GM23338 (cell line): ENCODE measurements at regions not wholly inside any gene's neighbourhood (a gene's known extent, or its start where the extent isn't known, plus 50 kb on each side); places are given as distances from the start of the nearest gene placed in this dataset.
A peak's percentile ranks its signal among the peaks of the same experiment; 100 is the strongest.

Experiments
- ATAC-seq: fragments of 200-7000 bp; cut with Tn5 transposase; 3 replicates; pipeline ENCODE4 v1.9.1; 2020
- DNase-seq: peaks from one replicate; pipeline ENCODE4 v3.0.0-alpha.2; 2015; ENCODE audit warnings: low spot score
- H2AFZ ChIP-seq: fragments of 200-600 bp; sonication (generic); 2 replicates; pipeline ENCODE4 v1.8.0; 2016; ENCODE audit warnings: antibody characterized with exemption, mild to moderate bottlenecking, moderate library complexity
- H3F3A ChIP-seq: fragments of 200-600 bp; sonication (generic); replicated peaks from 2 replicates; pipeline ENCODE4 v1.8.0; 2017; ENCODE audit warnings: antibody characterized with exemption, mixed run types, low read depth
- H3K27ac ChIP-seq: fragments of 200-600 bp; sonication (generic); 2 replicates; pipeline ENCODE4 v1.6.1; 2016; ENCODE audit warnings: low read depth
- H3K27me3 ChIP-seq: fragments of 200-600 bp; sonication (generic); 2 replicates; pipeline ENCODE4 v1.8.0; 2016; ENCODE audit warnings: mild to moderate bottlenecking, mixed run types, moderate library complexity; ENCODE audit not compliant: insufficient read depth
- H3K36me3 ChIP-seq: fragments of 200-600 bp; sonication (generic); 2 replicates; pipeline ENCODE4 v1.8.0; 2016; ENCODE audit warnings: mild to moderate bottlenecking; ENCODE audit not compliant: insufficient read depth
- H3K4me1 ChIP-seq: fragments of 200-600 bp; sonication (generic); 2 replicates; pipeline ENCODE4 v1.8.0; 2016; ENCODE audit warnings: mild to moderate bottlenecking, moderate library complexity; ENCODE audit not compliant: insufficient read depth
- H3K4me2 ChIP-seq: fragments of 200-600 bp; sonication (generic); 2 replicates; pipeline ENCODE4 v1.7.1; 2017; ENCODE audit warnings: mixed run types
- H3K4me3 ChIP-seq: fragments of 200-600 bp; sonication (generic); 2 replicates; pipeline ENCODE4 v1.6.1; 2016; ENCODE audit warnings: mixed run types
- H3K79me2 ChIP-seq: fragments of 200-600 bp; sonication (generic); replicated peaks from 2 replicates; pipeline ENCODE4 v1.8.0; 2017; ENCODE audit warnings: mild to moderate bottlenecking; ENCODE audit not compliant: insufficient read depth
- H3K9me2 ChIP-seq: fragments of 200-600 bp; sonication (generic); 2 replicates; pipeline ENCODE4 v1.8.0; 2017; ENCODE audit not compliant: insufficient read depth
- H4K20me1 ChIP-seq: fragments of 200-600 bp; sonication (generic); replicated peaks from 2 replicates; pipeline ENCODE4 v1.8.0; 2017; ENCODE audit warnings: mild to moderate bottlenecking; ENCODE audit not compliant: insufficient read depth
- H3K27ac Mint-ChIP-seq: 2 replicates; pipeline ENCODE4 v1.8.0; 2020; ENCODE audit warnings: inconsistent platforms, mild to moderate bottlenecking, moderate library complexity, mixed read lengths
- H3K27me3 Mint-ChIP-seq: 3 replicates; pipeline ENCODE4 v1.8.0; 2022; ENCODE audit warnings: low read depth, mild to moderate bottlenecking, moderate library complexity, mixed read lengths, inconsistent platforms; ENCODE audit not compliant: insufficient read depth, poor library complexity
- H3K36me3 Mint-ChIP-seq: 3 replicates; pipeline ENCODE4 v1.8.0; 2021; ENCODE audit warnings: low read depth, mild to moderate bottlenecking, inconsistent platforms, moderate library complexity, mixed read lengths
- H3K4me1 Mint-ChIP-seq: 3 replicates; pipeline ENCODE4 v1.8.0; 2020; ENCODE audit warnings: mild to moderate bottlenecking, inconsistent platforms, mixed read lengths
- H3K4me3 Mint-ChIP-seq: 3 replicates; pipeline ENCODE4 v1.8.0; 2021; ENCODE audit warnings: moderate library complexity, mild to moderate bottlenecking, inconsistent platforms, mixed read lengths
- H3K9me3 Mint-ChIP-seq: 3 replicates; pipeline ENCODE4 v1.8.0; 2020; ENCODE audit warnings: moderate library complexity, mild to moderate bottlenecking, inconsistent platforms, mixed read lengths
- CREB1 ChIP-seq: fragments of 250-450 bp; sonication (Bioruptor Pico); IDR thresholded peaks from 2 replicates; pipeline ENCODE4 v1.5.0; 2020; ENCODE audit warnings: low read depth, mild to moderate bottlenecking, moderate library complexity
- EZH2 ChIP-seq: fragments of 200-600 bp; sonication (generic); IDR thresholded peaks from one replicate; pipeline ENCODE4 v1.8.0; 2017; ENCODE audit warnings: antibody characterized with exemption, mild to moderate bottlenecking, low read depth; ENCODE audit not compliant: unreplicated experiment
- JUNB ChIP-seq: IDR thresholded peaks from one replicate; pipeline ENCODE4 v1.6.1; 2016; ENCODE audit warnings: antibody characterized with exemption; ENCODE audit not compliant: unreplicated experiment
- NANOG ChIP-seq: IDR thresholded peaks from 2 replicates; pipeline ENCODE4 v1.6.1; 2016; ENCODE audit warnings: antibody characterized with exemption, borderline replicate concordance
- POLR2AphosphoS5 ChIP-seq: IDR thresholded peaks from 2 replicates; pipeline ENCODE4 v1.6.1; 2016; ENCODE audit warnings: antibody characterized with exemption, low read depth
- STAT1 ChIP-seq: IDR thresholded peaks from one replicate; pipeline ENCODE4 v1.6.1; 2016; ENCODE audit warnings: antibody characterized with exemption; ENCODE audit not compliant: unreplicated experiment
- ZNF331 ChIP-seq: fragments of 250-450 bp; sonication (Bioruptor Pico); IDR thresholded peaks from 2 replicates; pipeline ENCODE4 v1.5.0; 2020; ENCODE audit warnings: low read depth, mild to moderate bottlenecking, moderate library complexity
- TF ChIP-seq, protein P1 (sequence below): IDR thresholded peaks from one replicate; pipeline ENCODE4 v1.6.1; 2018; ENCODE audit warnings: antibody characterized with exemption; ENCODE audit not compliant: unreplicated experiment
- TF ChIP-seq, protein P2 (sequence below), 2 experiments: fragments of 200-600 bp in 1 of 2; sonication (generic) in 1 of 2; conservative IDR thresholded peaks; 2 replicates each; pipeline versions ENCODE4 v1.5.1 to v1.6.1; 2016 to 2017; ENCODE audit warnings: antibody characterized with exemption in 2 of 2, low read depth in 2 of 2, mild to moderate bottlenecking in 2 of 2, moderate library complexity in 1 of 2

DNA sequence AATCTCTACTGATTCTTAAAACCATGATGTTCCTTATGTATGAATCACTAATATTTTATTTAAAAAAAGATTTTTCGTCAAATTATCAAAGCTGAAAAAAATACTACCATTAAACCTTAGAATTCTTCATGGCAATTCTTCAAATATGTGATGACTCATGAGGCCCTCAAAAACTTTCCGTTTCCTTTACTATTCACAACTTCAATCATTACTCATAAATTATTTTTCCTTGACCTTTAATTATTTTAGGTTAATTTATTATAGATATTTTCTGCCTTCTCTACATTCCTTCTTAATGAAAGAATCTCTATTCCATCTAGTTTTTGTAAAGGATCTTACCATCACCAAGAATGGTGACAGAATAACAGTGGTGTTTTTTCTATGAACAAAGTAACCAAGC is 162.1 kb upstream of the SOX5 start (continued):
- TF ChIP-seq, protein P1, sequence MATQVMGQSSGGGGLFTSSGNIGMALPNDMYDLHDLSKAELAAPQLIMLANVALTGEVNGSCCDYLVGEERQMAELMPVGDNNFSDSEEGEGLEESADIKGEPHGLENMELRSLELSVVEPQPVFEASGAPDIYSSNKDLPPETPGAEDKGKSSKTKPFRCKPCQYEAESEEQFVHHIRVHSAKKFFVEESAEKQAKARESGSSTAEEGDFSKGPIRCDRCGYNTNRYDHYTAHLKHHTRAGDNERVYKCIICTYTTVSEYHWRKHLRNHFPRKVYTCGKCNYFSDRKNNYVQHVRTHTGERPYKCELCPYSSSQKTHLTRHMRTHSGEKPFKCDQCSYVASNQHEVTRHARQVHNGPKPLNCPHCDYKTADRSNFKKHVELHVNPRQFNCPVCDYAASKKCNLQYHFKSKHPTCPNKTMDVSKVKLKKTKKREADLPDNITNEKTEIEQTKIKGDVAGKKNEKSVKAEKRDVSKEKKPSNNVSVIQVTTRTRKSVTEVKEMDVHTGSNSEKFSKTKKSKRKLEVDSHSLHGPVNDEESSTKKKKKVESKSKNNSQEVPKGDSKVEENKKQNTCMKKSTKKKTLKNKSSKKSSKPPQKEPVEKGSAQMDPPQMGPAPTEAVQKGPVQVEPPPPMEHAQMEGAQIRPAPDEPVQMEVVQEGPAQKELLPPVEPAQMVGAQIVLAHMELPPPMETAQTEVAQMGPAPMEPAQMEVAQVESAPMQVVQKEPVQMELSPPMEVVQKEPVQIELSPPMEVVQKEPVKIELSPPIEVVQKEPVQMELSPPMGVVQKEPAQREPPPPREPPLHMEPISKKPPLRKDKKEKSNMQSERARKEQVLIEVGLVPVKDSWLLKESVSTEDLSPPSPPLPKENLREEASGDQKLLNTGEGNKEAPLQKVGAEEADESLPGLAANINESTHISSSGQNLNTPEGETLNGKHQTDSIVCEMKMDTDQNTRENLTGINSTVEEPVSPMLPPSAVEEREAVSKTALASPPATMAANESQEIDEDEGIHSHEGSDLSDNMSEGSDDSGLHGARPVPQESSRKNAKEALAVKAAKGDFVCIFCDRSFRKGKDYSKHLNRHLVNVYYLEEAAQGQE: no peak
- TF ChIP-seq CREB1 (CRISPR knock-in tag): no peak

DNA sequence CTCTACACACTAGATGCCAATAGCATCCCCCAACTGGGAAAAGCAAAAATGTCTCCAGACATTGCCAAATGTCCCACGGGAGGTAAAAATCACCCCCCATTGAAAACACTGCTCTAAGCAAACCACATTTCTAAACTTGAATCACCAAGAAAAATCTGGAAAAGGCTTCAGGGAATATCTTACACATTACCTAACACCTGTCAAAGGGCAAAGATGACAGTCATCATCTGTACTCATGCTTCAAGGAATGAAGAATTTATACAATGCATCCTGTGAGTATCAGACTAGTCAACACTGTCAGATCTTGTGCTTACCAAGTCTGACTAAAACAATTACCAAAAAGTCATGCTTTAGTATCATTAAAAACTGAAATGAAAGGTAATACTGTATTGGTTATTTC is 161.6 kb upstream of the SOX5 start:
- Mint-ChIP-seq H3K27me3 (no peaks in the 10 kb centered on the region), H3K36me3 (no peaks in the 10 kb centered on the region), H3K4me1 (peaks cover 17% of the 10 kb centered on the region), H3K4me3 (no peak overlapping the region), H3K9me3 (no peaks in the 10 kb centered on the region), H3K27ac (no peak overlapping the region)
- Histone ChIP-seq H3F3A (no peaks in the 10 kb centered on the region), H4K20me1 (no peaks in the 10 kb centered on the region), H2AFZ (no peak overlapping the region), H3K36me3 (no peaks in the 10 kb centered on the region), H3K4me3 (no peak overlapping the region), H3K27me3 (no peaks in the 10 kb centered on the region), H3K9me2 (no peaks in the 10 kb centered on the region), H3K4me1 (peaks cover 18% of the 10 kb centered on the region), H3K79me2 (no peaks in the 10 kb centered on the region), H3K4me2 (no peak overlapping the region), H3K27ac (no peak overlapping the region)
- TF ChIP-seq EZH2: no peak
- TF ChIP-seq POLR2AphosphoS5: no peak
- TF ChIP-seq ZNF331 (CRISPR knock-in tag): no peak
- TF ChIP-seq JUNB: no peak
- no peak for ATAC-seq
- DNase-seq: no peak

DNA sequence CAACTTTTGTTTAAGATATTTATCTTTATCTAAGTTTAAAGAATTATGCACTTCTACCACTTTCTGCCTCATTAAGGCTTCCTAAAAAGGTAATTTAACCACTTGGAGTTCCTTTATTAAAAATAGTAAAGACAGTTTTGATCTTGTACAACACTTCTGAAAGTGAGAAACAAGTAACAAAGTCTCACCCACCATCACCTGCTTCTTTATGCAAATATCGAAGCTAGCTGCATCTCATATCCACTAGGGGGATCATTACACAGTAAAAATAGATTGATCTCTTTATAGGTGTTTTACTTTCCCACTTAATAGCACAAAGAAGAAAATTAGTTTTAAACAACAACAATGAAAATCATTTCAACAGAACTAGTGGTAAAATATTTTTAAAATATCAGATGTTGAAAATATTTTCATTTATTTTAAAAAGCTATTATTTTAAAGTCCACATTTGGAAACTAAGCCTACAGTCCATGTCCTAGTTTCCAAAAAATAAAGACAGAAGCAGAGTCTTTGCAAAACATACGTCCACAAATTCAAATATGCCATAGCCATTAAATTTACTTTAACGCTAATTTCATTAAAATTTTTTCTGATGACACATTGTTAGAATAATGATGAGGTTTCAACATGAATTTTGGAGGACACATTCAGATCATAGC is 160.0 kb upstream of the SOX5 start:
- no peak overlapping the region for H2AFZ ChIP-seq
- Mint-ChIP-seq H3K9me3 (no peaks in the 10 kb centered on the region), H3K4me1 (peaks cover 6% of the 10 kb centered on the region; the same call in 1 of the 3 replicates), H3K36me3 (no peaks in the 10 kb centered on the region), H3K4me3 (no peak overlapping the region), H3K27me3 (no peaks in the 10 kb centered on the region), H3K27ac (no peak overlapping the region)
- peaks cover 6% of the 10 kb centered on the region; the same call in 1 of the 2 replicates for H3K4me1 ChIP-seq
- no peaks in the 10 kb centered on the region for H3K9me2 ChIP-seq
- H4K20me1 ChIP-seq: no peaks in the 10 kb centered on the region
- ATAC-seq: no peak
- H3K79me2 ChIP-seq: no peaks in the 10 kb centered on the region
- H3K27me3 ChIP-seq: no peaks in the 10 kb centered on the region
- H3K36me3 ChIP-seq: no peaks in the 10 kb centered on the region
- no peak overlapping the region for H3K4me3 ChIP-seq
- TF ChIP-seq, protein P2, sequence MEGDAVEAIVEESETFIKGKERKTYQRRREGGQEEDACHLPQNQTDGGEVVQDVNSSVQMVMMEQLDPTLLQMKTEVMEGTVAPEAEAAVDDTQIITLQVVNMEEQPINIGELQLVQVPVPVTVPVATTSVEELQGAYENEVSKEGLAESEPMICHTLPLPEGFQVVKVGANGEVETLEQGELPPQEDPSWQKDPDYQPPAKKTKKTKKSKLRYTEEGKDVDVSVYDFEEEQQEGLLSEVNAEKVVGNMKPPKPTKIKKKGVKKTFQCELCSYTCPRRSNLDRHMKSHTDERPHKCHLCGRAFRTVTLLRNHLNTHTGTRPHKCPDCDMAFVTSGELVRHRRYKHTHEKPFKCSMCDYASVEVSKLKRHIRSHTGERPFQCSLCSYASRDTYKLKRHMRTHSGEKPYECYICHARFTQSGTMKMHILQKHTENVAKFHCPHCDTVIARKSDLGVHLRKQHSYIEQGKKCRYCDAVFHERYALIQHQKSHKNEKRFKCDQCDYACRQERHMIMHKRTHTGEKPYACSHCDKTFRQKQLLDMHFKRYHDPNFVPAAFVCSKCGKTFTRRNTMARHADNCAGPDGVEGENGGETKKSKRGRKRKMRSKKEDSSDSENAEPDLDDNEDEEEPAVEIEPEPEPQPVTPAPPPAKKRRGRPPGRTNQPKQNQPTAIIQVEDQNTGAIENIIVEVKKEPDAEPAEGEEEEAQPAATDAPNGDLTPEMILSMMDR (conservative IDR thresholded peaks at IDR 0.05; ENCODE audit: low read depth in 2 of 2): peak; percentile 59 to 76
- TF ChIP-seq STAT1 (no peak), NANOG (no peak)
- no peak overlapping the region for H3K27ac ChIP-seq
- peak; percentile 48 for DNase-seq
- H3F3A ChIP-seq: no peaks in the 10 kb centered on the region
- H3K4me2 ChIP-seq: no peak overlapping the region
